WTC11 (cell line): ENCODE measurements at regions not wholly inside any gene's neighbourhood (a gene's known extent, or its start where the extent isn't known, plus 50 kb on each side); places are given as distances from the start of the nearest gene placed in this dataset.

Experiments used
- ATAC-seq: fragments of 200-7000 bp; cut with Tn5 transposase; 2 replicates; pipeline ENCODE4 v1.10.0; 2021; ENCODE audit warnings: mild to moderate bottlenecking, moderate library complexity
- CTCF ChIA-PET: fragments of 300-600 bp; sonication (Branson Sonifier 250); formaldehyde crosslinking; loops from one replicate; lab custom pipeline; 2021; ENCODE audit warnings: antibody characterized with exemption; lab: Charles Lee
- POLR2A ChIA-PET: fragments of 350-600 bp; sonication (Branson Sonifier 250); formaldehyde crosslinking; loops from one replicate; lab custom pipeline; 2021; ENCODE audit warnings: antibody characterized with exemption; lab: Charles Lee
- DNase-seq: peaks from one replicate; pipeline ENCODE4 v3.0.0; 2021; ENCODE audit warnings: low spot score
- H3K27ac Mint-ChIP-seq: 2 replicates; pipeline ENCODE4 v1.8.0; 2021; ENCODE audit warnings: mixed read lengths
- H3K27me3 Mint-ChIP-seq: 2 replicates; pipeline ENCODE4 v1.8.0; 2021; ENCODE audit warnings: low read depth, mild to moderate bottlenecking, moderate library complexity, mixed read lengths
- H3K36me3 Mint-ChIP-seq: 2 replicates; pipeline ENCODE4 v1.8.0; 2021; ENCODE audit warnings: mixed read lengths
- H3K4me1 Mint-ChIP-seq: 2 replicates; pipeline ENCODE4 v1.8.0; 2022; ENCODE audit warnings: mixed read lengths
- H3K4me3 Mint-ChIP-seq: 2 replicates; pipeline ENCODE4 v1.8.0; 2021; ENCODE audit warnings: mild to moderate bottlenecking, moderate library complexity, mixed read lengths
- H3K9me3 Mint-ChIP-seq: 2 replicates; pipeline ENCODE4 v1.8.0; 2021; ENCODE audit warnings: mixed read lengths
- ATF1 ChIP-seq: sonication (generic); formaldehyde crosslinking; IDR thresholded peaks from 2 replicates; pipeline ENCODE4 v1.8.1; 2023; ENCODE audit warnings: mild to moderate bottlenecking, moderate library complexity, missing genetic modification reagents
- CDX4 ChIP-seq: fragments of 250-450 bp; sonication (Bioruptor Pico); IDR thresholded peaks from 2 replicates; pipeline ENCODE4 v1.9.0; 2021; ENCODE audit warnings: moderate library complexity, mild to moderate bottlenecking, inconsistent platforms, borderline replicate concordance
- E2F5 ChIP-seq: sonication (generic); formaldehyde crosslinking; IDR thresholded peaks from 2 replicates; pipeline ENCODE4 v1.8.1; 2022; ENCODE audit warnings: mild to moderate bottlenecking, moderate library complexity, missing genetic modification reagents
- JAZF1 ChIP-seq: fragments of 250-450 bp; sonication (Bioruptor Pico); IDR thresholded peaks from 2 replicates; pipeline ENCODE4 v1.9.0; 2021; ENCODE audit warnings: moderate library complexity, mild to moderate bottlenecking, inconsistent platforms
- JUN ChIP-seq: sonication (generic); formaldehyde crosslinking; IDR thresholded peaks from 2 replicates; pipeline ENCODE4 v1.8.0; 2023; ENCODE audit warnings: mild to moderate bottlenecking, missing genetic modification reagents
- NFYB ChIP-seq: sonication (generic); formaldehyde crosslinking; conservative IDR thresholded peaks from 2 replicates; pipeline ENCODE4 v1.8.0; 2022; ENCODE audit warnings: low read depth, missing genetic modification reagents
- PRRX2 ChIP-seq: fragments of 250-450 bp; sonication (Bioruptor Pico); IDR thresholded peaks from 2 replicates; pipeline ENCODE4 v1.8.0; 2021; ENCODE audit warnings: mild to moderate bottlenecking
- RELA ChIP-seq: sonication (generic); formaldehyde crosslinking; IDR thresholded peaks from 2 replicates; pipeline ENCODE4 v1.8.1; 2022; ENCODE audit warnings: missing genetic modification reagents, mild to moderate bottlenecking, borderline replicate concordance
- SOX15 ChIP-seq: fragments of 250-450 bp; sonication (Bioruptor Pico); IDR thresholded peaks from 2 replicates; pipeline ENCODE4 v1.9.0; 2021; ENCODE audit warnings: mild to moderate bottlenecking
- SP1 ChIP-seq: sonication (generic); formaldehyde crosslinking; conservative IDR thresholded peaks from 2 replicates; pipeline ENCODE4 v1.8.1; 2022; ENCODE audit warnings: missing genetic modification reagents
- STAT6 ChIP-seq: sonication (generic); formaldehyde crosslinking; conservative IDR thresholded peaks from 2 replicates; pipeline ENCODE4 v1.8.1; 2023; ENCODE audit warnings: mild to moderate bottlenecking, low read depth, missing genetic modification reagents, moderate library complexity
- TCF7 ChIP-seq: sonication (generic); formaldehyde crosslinking; IDR thresholded peaks from 2 replicates; pipeline ENCODE4 v1.8.0; 2022; ENCODE audit warnings: mild to moderate bottlenecking, low read depth, missing genetic modification reagents, moderate library complexity
- ZBTB21 ChIP-seq: sonication (generic); formaldehyde crosslinking; IDR thresholded peaks from 2 replicates; pipeline ENCODE4 v1.8.1; 2023; ENCODE audit warnings: mild to moderate bottlenecking, missing genetic modification reagents, borderline replicate concordance
- ZNF121 ChIP-seq: sonication (generic); formaldehyde crosslinking; IDR thresholded peaks from 2 replicates; pipeline ENCODE4 v1.8.0; 2023; ENCODE audit warnings: missing genetic modification reagents
- ZNF232 ChIP-seq: sonication (generic); formaldehyde crosslinking; IDR thresholded peaks from 2 replicates; pipeline ENCODE4 v1.8.0; 2022; ENCODE audit warnings: mild to moderate bottlenecking, missing genetic modification reagents
- ZNF317 ChIP-seq: sonication (generic); formaldehyde crosslinking; IDR thresholded peaks from 2 replicates; pipeline ENCODE4 v1.8.1; 2023; ENCODE audit warnings: low read depth, mild to moderate bottlenecking, moderate library complexity, missing genetic modification reagents, borderline replicate concordance
- ZNF416 ChIP-seq: fragments of 250-450 bp; sonication (Bioruptor Pico); IDR thresholded peaks from 2 replicates; pipeline ENCODE4 v1.9.0; 2021; ENCODE audit warnings: mild to moderate bottlenecking, inconsistent platforms
- ZNF423 ChIP-seq: fragments of 250-450 bp; sonication (Bioruptor Pico); IDR thresholded peaks from 2 replicates; pipeline ENCODE4 v2.1.2; 2022; ENCODE audit warnings: mild to moderate bottlenecking, moderate library complexity
- ZNF512 ChIP-seq: sonication (generic); formaldehyde crosslinking; IDR thresholded peaks from 2 replicates; pipeline ENCODE4 v1.8.1; 2022; ENCODE audit warnings: missing genetic modification reagents, borderline replicate concordance
- ZSCAN18 ChIP-seq: fragments of 250-450 bp; sonication (Bioruptor Pico); IDR thresholded peaks from 2 replicates; pipeline ENCODE4 v2.1.2; 2022; ENCODE audit warnings: mild to moderate bottlenecking, moderate library complexity

GRCh38 chr4:187174749-187175148 is 451.1 kb upstream of the FAT1 start (continued):
- TF ChIP-seq ZNF317 (CRISPR knock-in tag) (no peak), JAZF1 (CRISPR knock-in tag) (no peak), ATF1 (no peak), CDX4 (CRISPR knock-in tag) (no peak), ZNF121 (CRISPR knock-in tag) (no peak), SOX15 (CRISPR knock-in tag) (no peak), JUN (CRISPR knock-in tag) (no peak)

- peaks cover 17% of the 10 kb centered on the region for H3K4me1 Mint-ChIP-seq
- H3K27me3 Mint-ChIP-seq: no peaks in the 10 kb centered on the region
- POLR2A ChIA-PET: no interaction called here
- no peak overlapping the region for H3K27ac Mint-ChIP-seq
- TF ChIP-seq ZNF423 (no peak), ZNF232 (CRISPR knock-in tag) (no peak), RELA (CRISPR knock-in tag) (no peak), ZSCAN18 (CRISPR knock-in tag) (no peak), ZNF416 (CRISPR knock-in tag) (no peak), JUN (CRISPR knock-in tag) (no peak), E2F5 (CRISPR knock-in tag) (no peak)
- TF ChIP-seq, all 79 proteins: peak for 0
- Mint-ChIP-seq H3K4me3 (no peak overlapping the region), H3K36me3 (no peaks in the 10 kb centered on the region), H3K9me3 (peaks cover 5% of the 10 kb centered on the region; the same call in 1 of the 2 replicates)
- CTCF ChIA-PET: no interaction called here
- DNase-seq (no peak), ATAC-seq (no peak)
Measured at GRCh38 chr4:187175197-187175596, 451.5 kb upstream of the FAT1 start.

- Mint-ChIP-seq H3K36me3 (no peaks in the 10 kb centered on the region), H3K27me3 (no peaks in the 10 kb centered on the region), H3K4me3 (no peak overlapping the region), H3K4me1 (peaks cover 23% of the 10 kb centered on the region), H3K27ac (no peak overlapping the region), H3K9me3 (peaks cover 5% of the 10 kb centered on the region; the same call in 1 of the 2 replicates)
- TF ChIP-seq SP1: no peak
- TF ChIP-seq ZNF512: no peak
- no peak for TF ChIP-seq ZNF423
- no peak for TF ChIP-seq ZBTB21 (CRISPR knock-in tag)
- no peak for TF ChIP-seq TCF7 (CRISPR knock-in tag)
- TF ChIP-seq NFYB (CRISPR knock-in tag): no peak
- no peak for TF ChIP-seq STAT6 (CRISPR knock-in tag)
- TF ChIP-seq PRRX2 (CRISPR knock-in tag): no peak
- CTCF ChIA-PET: no interaction called here
- ATAC-seq: no peak
- no peak for DNase-seq
- POLR2A ChIA-PET: no interaction called here
Measured at GRCh38 chr4:187176261-187176910, 452.7 kb upstream of the FAT1 start.
